Lower leg skin (tissue), 3 donors: ENCODE measurements at regions not wholly inside any gene's neighbourhood (a gene's known extent, or its start where the extent isn't known, plus 50 kb on each side); places are given as distances from the start of the nearest gene placed in this dataset.

Experiments
- CTCF ChIP-seq, 3 donors: fragments of 450-650 bp; IDR thresholded peaks; one replicate each; pipeline ENCODE4 v1.5.1; 2016; ENCODE audit warnings: antibody characterized with exemption in 3 of 3, mild to moderate bottlenecking in 3 of 3, moderate library complexity in 2 of 3
- POLR2A ChIP-seq, 2 donors: fragments of 450-650 bp; IDR thresholded peaks; one replicate each; pipeline ENCODE4 v1.6.1; 2016 to 2017; ENCODE audit warnings: antibody characterized with exemption in 2 of 2, mild to moderate bottlenecking in 1 of 2, moderate library complexity in 1 of 2

DNA sequence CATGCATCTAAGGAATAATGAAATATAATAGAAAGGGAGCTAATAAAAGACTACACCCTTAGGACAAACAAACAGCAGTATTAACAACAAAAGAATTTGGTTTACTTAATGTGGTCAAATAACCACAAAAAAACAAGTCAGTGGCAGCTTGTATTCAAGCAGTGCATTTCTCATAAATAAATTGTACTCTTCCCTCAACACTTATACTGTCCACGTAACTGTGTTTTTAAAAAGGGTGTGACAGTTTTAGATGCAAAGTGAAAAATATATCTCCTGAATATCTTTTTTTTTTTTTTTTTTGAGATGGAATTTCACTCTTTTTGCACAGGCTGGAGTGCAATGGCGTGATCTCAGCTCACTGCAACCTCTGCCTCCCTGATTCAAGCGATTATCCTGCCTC, 698.2 kb upstream of the CADM2 start:
- TF ChIP-seq CTCF (IDR thresholded peaks at IDR 0.05), result no peak
- no peak for TF ChIP-seq POLR2A (IDR thresholded peaks at IDR 0.05)
